SK-N-SH (cell line): ENCODE measurements at regions not wholly inside any gene's neighbourhood (a gene's known extent, or its start where the extent isn't known, plus 50 kb on each side); places are given as distances from the start of the nearest gene placed in this dataset.

Experiments
- CTCF ChIA-PET: fragments of 300-600, 350-600 bp; formaldehyde crosslinking; extraction: SDS; loops from one replicate; lab custom pipeline; 2021; lab: Yijun Ruan, JAX
- POLR2A ChIA-PET: fragments of 350-600 bp; sonication (Branson Sonifier 250); formaldehyde crosslinking; extraction: SDS; loops from one replicate; lab custom pipeline; 2020; ENCODE audit warnings: antibody characterized with exemption, inconsistent platforms; lab: Yijun Ruan, JAX
- DNase-seq: peaks from one replicate; pipeline ENCODE4 v3.0.0; 2012
- H2AFZ ChIP-seq: fragments of 200-600 bp; sonication (generic); 2 replicates; pipeline ENCODE4 v1.8.1; 2016; ENCODE audit warnings: antibody characterized with exemption, mild to moderate bottlenecking, low read depth
- H3F3A ChIP-seq: fragments of 200-600 bp; sonication (generic); replicated peaks from 2 replicates; pipeline ENCODE3; 2016; ENCODE audit warnings: antibody characterized with exemption, mild to moderate bottlenecking; ENCODE audit not compliant: insufficient read depth
- H3K27ac ChIP-seq, 2 experiments: fragments of 200-500 bp in 1 of 2; fragments of 200-600 bp in 1 of 2; sonication (Bioruptor generic) in 1 of 2; sonication (generic), shearing (Covaris generic) in 1 of 2; 2 replicates each; pipeline versions ENCODE4 v1.5.1 to v1.6.1; 2014 to 2016; ENCODE audit warnings: low read depth in 2 of 2, inconsistent platforms in 1 of 2, low read length in 1 of 2, mild to moderate bottlenecking in 1 of 2, mixed read lengths in 1 of 2
- H3K27me3 ChIP-seq: fragments of 200-600 bp; sonication (generic), shearing (Covaris generic); 2 replicates; pipeline ENCODE4 v1.6.1; 2016; ENCODE audit warnings: mixed run types; ENCODE audit not compliant: insufficient read depth
- H3K36me3 ChIP-seq, 2 experiments: fragments of 200-500 bp in 1 of 2; fragments of 200-600 bp in 1 of 2; sonication (Bioruptor generic) in 1 of 2; sonication (generic) in 1 of 2; replicated peaks in 1 of 2; 2 replicates each; pipeline versions ENCODE3 to v1.5.1; 2014 to 2016; ENCODE audit warnings: low read length in 1 of 2, mild to moderate bottlenecking in 1 of 2; ENCODE audit not compliant: insufficient read depth in 2 of 2, control insufficient read depth in 1 of 2
- H3K4me1 ChIP-seq, 2 experiments: fragments of 200-500 bp in 1 of 2; fragments of 200-600 bp in 1 of 2; sonication (Bioruptor generic) in 1 of 2; sonication (generic), shearing (Covaris generic) in 1 of 2; 2 replicates each; pipeline versions ENCODE4 v1.5.1 to v1.6.1; 2014 to 2016; ENCODE audit warnings: low read depth in 1 of 2, low read length in 1 of 2, mixed run types in 1 of 2; ENCODE audit not compliant: insufficient read depth in 2 of 2, control insufficient read depth in 1 of 2
- H3K4me2 ChIP-seq: fragments of 200-600 bp; sonication (generic), shearing (Covaris generic); 2 replicates; pipeline ENCODE4 v1.6.1; 2017; ENCODE audit warnings: mixed run types
- H3K4me3 ChIP-seq, 2 experiments: fragments of 200-500 bp in 1 of 2; fragments of 200-600 bp in 1 of 2; sonication (Bioruptor generic) in 1 of 2; sonication (generic), shearing (Covaris generic) in 1 of 2; 2 replicates each; pipeline versions ENCODE4 v1.5.1 to v1.8.1; 2014 to 2016; ENCODE audit warnings: low read depth in 2 of 2, inconsistent platforms in 1 of 2, low read length in 1 of 2, mild to moderate bottlenecking in 1 of 2, mixed read lengths in 1 of 2, moderate library complexity in 1 of 2
- H3K79me2 ChIP-seq: fragments of 200-600 bp; sonication (generic); 2 replicates; pipeline ENCODE4 v1.8.1; 2017; ENCODE audit warnings: mild to moderate bottlenecking; ENCODE audit not compliant: insufficient read depth
- H3K9ac ChIP-seq: fragments of 200-600 bp; sonication (generic); 2 replicates; pipeline ENCODE4 v1.6.1; 2017; ENCODE audit warnings: mixed run types
- H3K9me2 ChIP-seq: fragments of 200-600 bp; sonication (generic); 2 replicates; pipeline ENCODE4 v1.6.1; 2017; ENCODE audit warnings: mixed run types
- H3K9me3 ChIP-seq: fragments of 200-600 bp; sonication (generic); 2 replicates; pipeline ENCODE4 v1.6.1; 2017; ENCODE audit warnings: mixed run types, mild to moderate bottlenecking, moderate library complexity
- H4K20me1 ChIP-seq: fragments of 200-600 bp; sonication (generic); 2 replicates; pipeline ENCODE4 v1.6.1; 2017; ENCODE audit warnings: mild to moderate bottlenecking, mixed run types; ENCODE audit not compliant: insufficient read depth
- CHD2 ChIP-seq: fragments of 150-350 bp; IDR thresholded peaks from 2 replicates; pipeline ENCODE4 v1.6.1; 2018; ENCODE audit warnings: low read length; ENCODE audit not compliant: partially characterized antibody
- GABPA ChIP-seq: IDR thresholded peaks from 2 replicates; pipeline ENCODE4 v1.4.0; 2012; ENCODE audit warnings: low read depth, mild to moderate bottlenecking
- NFIC ChIP-seq: IDR thresholded peaks from 2 replicates; pipeline ENCODE4 v1.4.0; 2012; ENCODE audit warnings: borderline replicate concordance
- RAD21 ChIP-seq: IDR thresholded peaks from 2 replicates; pipeline ENCODE4 v1.6.1; 2012; ENCODE audit warnings: mild to moderate bottlenecking, low read length
- RCOR1 ChIP-seq: fragments of 150-350 bp; IDR thresholded peaks from 2 replicates; pipeline ENCODE4 v1.6.1; 2017; ENCODE audit warnings: antibody characterized with exemption, low read length
- SMC3 ChIP-seq: IDR thresholded peaks from 2 replicates; pipeline ENCODE4 v1.6.1; 2012; ENCODE audit warnings: low read depth, low read length, improper control_type of control experiment
- TAF1 ChIP-seq: IDR thresholded peaks from 2 replicates; pipeline ENCODE4 v1.6.1; 2012; ENCODE audit warnings: low read depth, mild to moderate bottlenecking, low read length, moderate library complexity, borderline replicate concordance
- TCF12 ChIP-seq: IDR thresholded peaks from 2 replicates; pipeline ENCODE4 v1.4.0; 2012
- ZBTB33 ChIP-seq: IDR thresholded peaks from 2 replicates; pipeline ENCODE4 v1.4.0; 2012; ENCODE audit warnings: low read depth, borderline replicate concordance
- WGBS: methylation state at CpG from one replicate; pipeline ENCODE4 v1.1.6; 2017; ENCODE audit warnings: low lambda C conversion rate; 5-methylcytosine and 5-hydroxymethylcytosine counted together
- TF ChIP-seq, protein P1 (sequence below): fragments of 150-350 bp; IDR thresholded peaks from 2 replicates; pipeline ENCODE4 v1.6.1; 2017; ENCODE audit warnings: antibody characterized with exemption, low read length, low read depth, borderline replicate concordance

- ChIA-PET CTCF (interaction anchor here (0.6 to 2.2 kb wide), 5 partner anchors 11 to 196 kb away, joined by 3 to 12 read pairs (median 3); no protein-coding TSS in a partner anchor), POLR2A (no interaction called here)
- Histone ChIP-seq H3K36me3 (no peaks in the 10 kb centered on the region), H3F3A (no peaks in the 10 kb centered on the region), H3K27me3 (peaks cover 26% of the 10 kb centered on the region), H3K9me2 (no peaks in the 10 kb centered on the region), H2AFZ (no peak overlapping the region), H3K4me1 (peaks cover 0 to 19% of the 10 kb centered on the region in 2 experiments; a peak in 2 of 4 replicates), H4K20me1 (no peaks in the 10 kb centered on the region), H3K79me2 (no peaks in the 10 kb centered on the region), H3K9me3 (no peaks in the 10 kb centered on the region), H3K4me2 (no peak overlapping the region), H3K9ac (no peak overlapping the region), H3K4me3 (no peak overlapping the region; a peak in 1 of 4 replicates), H3K27ac (peak overlapping the region in 1 of 2 experiments; percentile 80; a peak in 1 of 4 replicates)
- TF ChIP-seq RCOR1: no peak
- no peak for TF ChIP-seq TCF12
- no peak for TF ChIP-seq ZBTB33
- peak; percentile 10 for TF ChIP-seq CHD2
- peak; percentile 55 for DNase-seq
- WGBS: 27% methylated on average over 17 of the region's 17 CpGs
Observed at GRCh38 chr22:26953012-26953883, 295.9 kb downstream of the MIAT start.

DNA sequence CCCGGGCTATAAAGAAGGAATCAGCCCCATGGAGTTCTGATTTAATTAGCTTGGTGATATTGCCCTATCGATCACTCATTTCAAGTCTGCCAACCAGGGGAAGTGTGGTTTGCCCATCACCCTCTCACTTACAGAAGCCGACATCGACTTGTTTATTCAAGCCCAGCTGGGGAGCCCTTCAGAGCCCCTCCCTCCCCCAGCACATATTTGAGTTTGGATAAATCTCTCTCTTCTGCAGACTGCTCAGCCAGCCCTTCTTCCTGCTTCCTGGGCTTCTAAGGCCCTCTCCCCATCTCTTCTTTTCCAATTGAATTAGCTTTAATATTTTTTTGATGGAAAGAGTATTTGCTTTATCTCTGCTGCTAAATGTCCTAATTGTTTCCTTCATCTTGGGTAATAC is 299.0 kb downstream of the MIAT start:
- H3K4me1 ChIP-seq: peaks cover 0 to 19% of the 10 kb centered on the region in 2 experiments; a peak in 2 of 4 replicates
- no peak overlapping the region for H3K4me3 ChIP-seq
- CTCF ChIA-PET: interaction anchor here (1.0 to 1.1 kb wide), 2 partner anchors 8 to 14 kb away, joined by 3 read pairs; no protein-coding TSS in a partner anchor
- no peak overlapping the region for H3K4me2 ChIP-seq
- POLR2A ChIA-PET: no interaction called here
- H3K9me2 ChIP-seq: no peaks in the 10 kb centered on the region
- H3K79me2 ChIP-seq: no peaks in the 10 kb centered on the region
- H3K27ac ChIP-seq: no peak overlapping the region
- no peak overlapping the region for H2AFZ ChIP-seq
- WGBS: 26% methylated on average over 4 of the region's 4 CpGs
- H4K20me1 ChIP-seq: no peaks in the 10 kb centered on the region
- H3K27me3 ChIP-seq: peaks cover 26% of the 10 kb centered on the region
- H3K9ac ChIP-seq: no peak overlapping the region
- no peak for TF ChIP-seq NFIC
- TF ChIP-seq RAD21: no peak
- TF ChIP-seq GABPA: no peak
- no peak for TF ChIP-seq SMC3
- no peak for TF ChIP-seq CHD2
- TF ChIP-seq, protein P1, sequence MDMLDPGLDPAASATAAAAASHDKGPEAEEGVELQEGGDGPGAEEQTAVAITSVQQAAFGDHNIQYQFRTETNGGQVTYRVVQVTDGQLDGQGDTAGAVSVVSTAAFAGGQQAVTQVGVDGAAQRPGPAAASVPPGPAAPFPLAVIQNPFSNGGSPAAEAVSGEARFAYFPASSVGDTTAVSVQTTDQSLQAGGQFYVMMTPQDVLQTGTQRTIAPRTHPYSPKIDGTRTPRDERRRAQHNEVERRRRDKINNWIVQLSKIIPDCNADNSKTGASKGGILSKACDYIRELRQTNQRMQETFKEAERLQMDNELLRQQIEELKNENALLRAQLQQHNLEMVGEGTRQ: no peak
- TF ChIP-seq TCF12: no peak
- TF ChIP-seq TAF1: no peak
- H3F3A ChIP-seq: no peaks in the 10 kb centered on the region
- H3K36me3 ChIP-seq: no peaks in the 10 kb centered on the region
- DNase-seq: peak; percentile 35
- no peaks in the 10 kb centered on the region for H3K9me3 ChIP-seq
